ENCODE measurements at regions not wholly inside any gene's neighbourhood (a gene's known extent, or its start where the extent isn't known, plus 50 kb on each side); places are given as distances from the start of the nearest gene placed in this dataset.
"Not testable (repeated sequence)": the region's sequence is repeated elsewhere in the genome, so short reads cannot be mapped to it uniquely, and the experiment has no call there.

DNA sequence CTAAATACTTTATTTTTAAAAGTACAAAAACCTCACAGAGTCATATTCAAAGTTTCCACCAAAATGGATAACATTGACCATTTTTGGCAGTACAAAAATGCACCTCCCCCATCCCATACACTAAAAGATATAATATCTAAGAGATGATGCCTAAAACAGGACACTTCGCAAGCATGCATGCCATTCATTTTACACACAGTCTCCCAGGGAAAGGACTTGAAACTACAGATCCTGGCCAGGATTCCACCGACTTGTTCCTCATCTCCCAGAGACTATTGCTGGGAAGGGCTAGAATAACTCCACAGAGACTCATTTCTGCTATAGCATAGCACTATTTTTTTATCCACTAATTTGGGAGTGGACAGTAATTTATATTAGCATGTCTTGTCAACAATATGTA lies 81.7 kb downstream of the MTNR1B start:
- WGBS = 90% methylated on average over 2 of the region's 2 CpGs
- H3K4me1 ChIP-seq (ENCODE audit: control insufficient read depth in 2 of 2, insufficient read depth in 2 of 2, low read length in 2 of 2) = no peaks in the 10 kb centered on the region
- no peaks in the 10 kb centered on the region for H3K27me3 ChIP-seq (ENCODE audit: control insufficient read depth in 2 of 2, insufficient read depth in 1 of 2, low read length in 1 of 2)
- no peaks in the 10 kb centered on the region for H3K9me3 ChIP-seq (ENCODE audit: control insufficient read depth in 2 of 2, insufficient read depth in 1 of 2, low read length in 1 of 2)
- H3K36me3 ChIP-seq (ENCODE audit: control insufficient read depth in 2 of 2, insufficient read depth in 2 of 2, low read length in 1 of 2) = no peaks in the 10 kb centered on the region
- no peak overlapping the region for H3K4me3 ChIP-seq (ENCODE audit: low read length in 2 of 2)
- no peak overlapping the region for H3K27ac ChIP-seq (ENCODE audit: low read depth in 1 of 2, low read length in 1 of 2)
- no peak for DNase-seq (ENCODE audit: low read depth in 6 of 9, low spot score in 9 of 9)

DNA sequence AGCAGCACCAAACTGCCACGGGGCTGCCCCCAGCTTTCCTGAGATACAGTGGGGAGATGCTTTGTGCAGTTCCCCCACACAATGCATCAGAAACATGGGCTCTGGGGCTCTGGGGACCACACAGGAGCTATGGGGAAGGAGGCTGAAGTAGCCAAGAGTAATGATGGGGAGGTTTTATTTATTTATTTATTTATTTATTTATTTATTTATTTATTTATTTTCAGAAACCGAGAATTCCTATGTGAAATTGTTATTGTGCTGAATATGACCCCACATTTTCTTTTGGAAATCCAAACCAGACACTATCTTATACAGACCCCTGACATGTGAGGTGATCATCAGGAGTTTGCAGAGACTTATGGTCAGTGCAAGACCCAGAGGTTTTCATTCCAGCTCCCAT lies 84.4 kb downstream of the MTNR1B start:
- Histone ChIP-seq H3K36me3 (ENCODE audit: control insufficient read depth in 2 of 2, insufficient read depth in 2 of 2, low read length in 1 of 2) (no peaks in the 10 kb centered on the region), H3K4me3 (ENCODE audit: low read length in 2 of 2) (no peak overlapping the region), H3K4me1 (ENCODE audit: control insufficient read depth in 2 of 2, insufficient read depth in 2 of 2, low read length in 2 of 2) (no peaks in the 10 kb centered on the region), H3K27ac (ENCODE audit: low read depth in 1 of 2, low read length in 1 of 2) (no peak overlapping the region), H3K9me3 (ENCODE audit: control insufficient read depth in 2 of 2, insufficient read depth in 1 of 2, low read length in 1 of 2) (no peaks in the 10 kb centered on the region), H3K27me3 (ENCODE audit: control insufficient read depth in 2 of 2, insufficient read depth in 1 of 2, low read length in 1 of 2) (no peaks in the 10 kb centered on the region)
- DNase-seq (ENCODE audit: low read depth in 6 of 9, low spot score in 9 of 9) = no peak
- 93% methylated on average over 2 of the region's 2 CpGs for WGBS

DNA sequence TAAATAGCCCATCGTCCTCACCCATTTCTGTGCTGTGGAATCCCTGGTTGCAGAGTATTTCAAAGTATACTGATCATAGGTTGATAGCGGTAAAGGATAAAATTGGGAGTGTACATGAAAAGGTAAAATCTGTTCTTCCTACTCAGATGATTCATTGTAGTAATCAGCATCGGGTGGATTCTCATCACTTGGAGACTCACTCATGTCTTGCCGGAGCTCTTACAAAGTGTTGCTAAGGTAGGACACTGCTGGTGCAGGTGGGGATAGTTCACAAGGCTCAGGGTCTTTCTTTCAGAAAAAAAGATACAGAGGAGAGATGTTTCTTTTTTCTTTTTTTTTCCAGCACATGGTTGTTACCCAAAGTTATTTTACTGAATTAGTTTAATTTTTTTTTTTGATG lies 84.8 kb downstream of the MTNR1B start:
- Histone ChIP-seq H3K36me3 (ENCODE audit: control insufficient read depth in 2 of 2, insufficient read depth in 2 of 2, low read length in 1 of 2) (no peaks in the 10 kb centered on the region), H3K27me3 (ENCODE audit: control insufficient read depth in 2 of 2, insufficient read depth in 1 of 2, low read length in 1 of 2) (no peaks in the 10 kb centered on the region), H3K4me1 (ENCODE audit: control insufficient read depth in 2 of 2, insufficient read depth in 2 of 2, low read length in 2 of 2) (no peaks in the 10 kb centered on the region), H3K9me3 (ENCODE audit: control insufficient read depth in 2 of 2, insufficient read depth in 1 of 2, low read length in 1 of 2) (no peaks in the 10 kb centered on the region), H3K4me3 (ENCODE audit: low read length in 2 of 2) (no peak overlapping the region), H3K27ac (ENCODE audit: low read depth in 1 of 2, low read length in 1 of 2) (no peak overlapping the region)
- 96% methylated on average over 4 of the region's 4 CpGs for WGBS
- DNase-seq (ENCODE audit: low read depth in 6 of 9, low spot score in 9 of 9) = no peak

DNA sequence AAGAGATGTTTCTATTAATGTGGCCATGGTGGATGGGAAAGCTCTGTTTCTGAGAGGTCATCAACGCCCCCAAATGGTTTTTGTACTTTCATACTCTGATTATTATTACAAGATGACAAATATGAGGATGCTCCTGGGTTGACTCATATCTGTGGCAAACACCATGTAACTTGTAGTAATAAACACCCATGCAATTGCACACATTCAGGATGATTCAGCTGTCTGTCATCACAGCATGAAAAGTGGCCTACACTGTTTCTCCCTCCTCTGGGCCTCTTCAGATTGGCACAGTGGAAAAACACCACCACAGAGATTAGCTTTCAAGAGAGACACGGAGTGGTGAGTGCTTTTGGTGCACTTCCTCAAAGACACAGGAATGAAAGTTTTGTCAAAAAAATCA lies 85.4 kb downstream of the MTNR1B start:
- Histone ChIP-seq H3K27ac (ENCODE audit: low read depth in 1 of 2, low read length in 1 of 2) (no peak overlapping the region), H3K4me1 (ENCODE audit: control insufficient read depth in 2 of 2, insufficient read depth in 2 of 2, low read length in 2 of 2) (no peaks in the 10 kb centered on the region), H3K27me3 (ENCODE audit: control insufficient read depth in 2 of 2, insufficient read depth in 1 of 2, low read length in 1 of 2) (no peaks in the 10 kb centered on the region), H3K36me3 (ENCODE audit: control insufficient read depth in 2 of 2, insufficient read depth in 2 of 2, low read length in 1 of 2) (no peaks in the 10 kb centered on the region), H3K9me3 (ENCODE audit: control insufficient read depth in 2 of 2, insufficient read depth in 1 of 2, low read length in 1 of 2) (no peaks in the 10 kb centered on the region), H3K4me3 (ENCODE audit: low read length in 2 of 2) (no peak overlapping the region)
- no peak for DNase-seq (ENCODE audit: low read depth in 6 of 9, low spot score in 9 of 9)
- WGBS = 69% methylated on average over 2 of the region's 2 CpGs

DNA sequence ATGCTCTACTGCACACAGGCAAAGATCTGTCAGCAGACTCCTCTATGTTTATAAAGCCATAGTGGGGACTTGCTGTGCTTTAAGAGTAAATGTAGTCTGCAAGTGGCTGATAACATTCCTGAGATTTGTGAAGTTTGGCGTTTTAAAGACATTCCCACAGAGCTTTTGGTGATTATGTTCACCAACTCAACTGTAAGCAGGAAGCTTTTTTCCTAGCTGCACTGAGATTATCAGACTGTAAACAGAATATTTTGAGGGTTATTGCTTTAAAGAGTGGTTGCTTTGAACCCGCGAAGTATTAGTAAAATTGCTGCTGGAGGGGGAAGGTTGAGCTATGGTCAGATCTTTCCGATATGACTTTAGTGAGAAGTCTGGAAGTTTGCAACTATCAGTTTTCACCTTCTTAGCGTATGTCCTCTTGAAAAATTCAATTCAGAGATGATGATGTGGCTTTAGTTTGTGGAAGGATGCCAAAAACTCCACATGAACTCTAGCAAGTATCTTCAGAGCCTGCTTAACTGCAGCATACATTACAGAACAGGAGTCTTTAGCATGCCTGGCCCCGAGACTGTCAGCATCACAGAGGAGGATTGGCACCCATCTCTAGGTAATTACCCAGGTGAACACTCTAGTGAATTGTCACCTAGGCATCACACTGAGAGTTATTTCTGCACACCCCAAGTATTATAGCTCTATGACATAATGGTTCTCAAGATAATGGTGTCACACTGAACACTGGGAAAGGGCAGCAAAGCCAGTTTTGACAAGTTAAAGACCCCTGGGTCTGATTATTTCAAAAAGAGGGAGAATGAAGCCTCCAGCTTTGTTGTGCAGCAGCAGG lies 89.9 kb downstream of the MTNR1B start:
- Histone ChIP-seq H3K9me3 (ENCODE audit: control insufficient read depth in 2 of 2, insufficient read depth in 1 of 2, low read length in 1 of 2) (no peaks in the 10 kb centered on the region), H3K4me3 (ENCODE audit: low read length in 2 of 2) (no peak overlapping the region), H3K27me3 (ENCODE audit: control insufficient read depth in 2 of 2, insufficient read depth in 1 of 2, low read length in 1 of 2) (no peaks in the 10 kb centered on the region), H3K36me3 (ENCODE audit: control insufficient read depth in 2 of 2, insufficient read depth in 2 of 2, low read length in 1 of 2) (no peaks in the 10 kb centered on the region), H3K4me1 (ENCODE audit: control insufficient read depth in 2 of 2, insufficient read depth in 2 of 2, low read length in 2 of 2) (no peaks in the 10 kb centered on the region), H3K27ac (ENCODE audit: low read depth in 1 of 2, low read length in 1 of 2) (no peak overlapping the region)
- WGBS = 52% methylated on average over 6 of the region's 6 CpGs
- DNase-seq (ENCODE audit: low read depth in 6 of 9, low spot score in 9 of 9) = peak in 1 of 9 donors; percentile 5

DNA sequence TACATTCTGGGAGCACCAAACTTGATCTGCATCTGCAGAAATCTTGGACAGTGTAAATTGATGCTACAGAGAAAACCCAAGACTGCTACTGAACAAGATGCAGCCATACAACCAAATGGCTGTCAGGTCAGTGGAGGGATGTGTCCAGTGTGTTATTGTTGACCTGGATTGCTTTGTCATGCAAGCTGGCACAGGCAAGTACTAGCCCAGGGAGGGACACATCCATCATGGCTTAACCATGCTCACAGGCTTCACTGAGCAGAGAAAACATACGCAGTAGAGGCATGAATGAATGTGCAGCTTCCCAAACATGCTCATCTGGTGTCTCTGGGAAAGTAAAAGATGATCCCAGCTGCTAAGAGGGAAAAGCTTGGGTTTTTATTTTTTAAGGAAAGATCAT lies 93.6 kb downstream of the MTNR1B start:
- H3K36me3 ChIP-seq (ENCODE audit: control insufficient read depth in 2 of 2, insufficient read depth in 2 of 2, low read length in 1 of 2) = no peaks in the 10 kb centered on the region
- 90% methylated on average over 1 of the region's 1 CpG for WGBS
- no peak for DNase-seq (ENCODE audit: low read depth in 6 of 9, low spot score in 9 of 9)
- H3K27me3 ChIP-seq (ENCODE audit: control insufficient read depth in 2 of 2, insufficient read depth in 1 of 2, low read length in 1 of 2) = no peaks in the 10 kb centered on the region
- no peak overlapping the region for H3K4me3 ChIP-seq (ENCODE audit: low read length in 2 of 2)
- no peaks in the 10 kb centered on the region for H3K9me3 ChIP-seq (ENCODE audit: control insufficient read depth in 2 of 2, insufficient read depth in 1 of 2, low read length in 1 of 2)
- peak overlapping the region in 1 of 2 donors; percentile 18 for H3K27ac ChIP-seq (ENCODE audit: low read depth in 1 of 2, low read length in 1 of 2)
- H3K4me1 ChIP-seq (ENCODE audit: control insufficient read depth in 2 of 2, insufficient read depth in 2 of 2, low read length in 2 of 2) = no peaks in the 10 kb centered on the region

DNA sequence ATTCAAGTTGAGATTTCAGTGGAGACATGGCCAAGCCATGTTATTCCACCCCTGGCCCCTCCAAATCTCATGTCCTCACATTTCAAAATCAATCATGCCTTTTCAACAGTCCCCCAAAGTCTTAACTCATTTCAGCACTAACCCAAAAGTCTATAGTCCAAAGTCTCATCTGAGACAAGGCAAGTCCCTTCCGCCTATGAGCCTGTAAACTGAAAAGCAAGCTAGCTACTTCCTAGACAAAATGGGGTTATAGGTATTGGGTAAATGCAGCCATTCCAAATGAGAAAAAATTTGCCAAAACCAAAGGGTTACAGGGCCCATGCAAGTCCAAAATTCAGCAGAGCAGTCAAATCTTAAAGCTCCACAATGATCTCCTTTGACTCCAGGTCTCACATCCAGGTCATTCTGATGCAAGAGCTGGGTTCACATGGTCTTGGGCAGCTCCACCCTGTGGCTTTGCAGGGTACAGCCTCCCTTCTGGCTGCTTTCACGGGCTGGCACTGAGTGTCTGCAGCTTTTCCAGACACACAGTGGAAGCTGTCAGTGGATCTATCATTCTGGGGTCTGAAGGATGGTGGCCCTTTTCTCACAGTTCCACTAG lies 95.7 kb downstream of the MTNR1B start:
- not testable (repeated sequence) for H3K36me3 ChIP-seq (ENCODE audit: control insufficient read depth in 2 of 2, insufficient read depth in 2 of 2, low read length in 1 of 2); DNase-seq (ENCODE audit: low read depth in 6 of 9, low spot score in 9 of 9); H3K4me3 ChIP-seq (ENCODE audit: low read length in 2 of 2); H3K9me3 ChIP-seq (ENCODE audit: control insufficient read depth in 2 of 2, insufficient read depth in 1 of 2, low read length in 1 of 2); H3K4me1 ChIP-seq (ENCODE audit: control insufficient read depth in 2 of 2, insufficient read depth in 2 of 2, low read length in 2 of 2); H3K27ac ChIP-seq (ENCODE audit: low read depth in 1 of 2, low read length in 1 of 2); H3K27me3 ChIP-seq (ENCODE audit: control insufficient read depth in 2 of 2, insufficient read depth in 1 of 2, low read length in 1 of 2)
- 80% methylated on average over 2 of the region's 2 CpGs for WGBS

DNA sequence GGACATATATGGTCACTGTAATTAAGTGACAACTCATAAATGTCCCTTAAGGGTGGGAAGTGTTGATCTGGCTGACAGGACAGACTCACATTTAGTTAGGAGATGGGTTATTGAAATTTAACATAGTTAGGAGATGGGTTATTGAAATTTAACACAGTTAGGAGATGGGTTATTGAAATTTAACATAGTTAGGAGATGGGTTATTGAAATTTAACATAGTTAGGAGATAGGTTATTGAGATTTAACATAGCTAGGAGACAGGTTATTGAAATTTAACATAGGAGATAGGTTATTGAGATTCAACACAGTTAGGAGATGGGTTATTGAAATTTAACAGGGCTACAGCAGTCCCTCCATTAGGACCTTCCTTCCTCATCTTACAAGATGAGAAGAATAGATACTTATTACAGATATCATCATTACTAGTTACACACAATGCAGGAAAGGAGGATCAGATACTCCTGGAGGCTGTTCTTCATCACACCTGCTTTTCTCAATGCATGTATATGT lies 98.5 kb downstream of the MTNR1B start:
- H3K4me1 ChIP-seq (ENCODE audit: control insufficient read depth in 2 of 2, insufficient read depth in 2 of 2, low read length in 2 of 2) = no peaks in the 10 kb centered on the region
- no peaks in the 10 kb centered on the region for H3K9me3 ChIP-seq (ENCODE audit: control insufficient read depth in 2 of 2, insufficient read depth in 1 of 2, low read length in 1 of 2)
- no peak overlapping the region for H3K4me3 ChIP-seq (ENCODE audit: low read length in 2 of 2)
- H3K27ac ChIP-seq (ENCODE audit: low read depth in 1 of 2, low read length in 1 of 2) = no peak overlapping the region
- no peaks in the 10 kb centered on the region for H3K36me3 ChIP-seq (ENCODE audit: control insufficient read depth in 2 of 2, insufficient read depth in 2 of 2, low read length in 1 of 2)
- no peak for DNase-seq (ENCODE audit: low read depth in 6 of 9, low spot score in 9 of 9)
- H3K27me3 ChIP-seq (ENCODE audit: control insufficient read depth in 2 of 2, insufficient read depth in 1 of 2, low read length in 1 of 2) = no peaks in the 10 kb centered on the region

DNA sequence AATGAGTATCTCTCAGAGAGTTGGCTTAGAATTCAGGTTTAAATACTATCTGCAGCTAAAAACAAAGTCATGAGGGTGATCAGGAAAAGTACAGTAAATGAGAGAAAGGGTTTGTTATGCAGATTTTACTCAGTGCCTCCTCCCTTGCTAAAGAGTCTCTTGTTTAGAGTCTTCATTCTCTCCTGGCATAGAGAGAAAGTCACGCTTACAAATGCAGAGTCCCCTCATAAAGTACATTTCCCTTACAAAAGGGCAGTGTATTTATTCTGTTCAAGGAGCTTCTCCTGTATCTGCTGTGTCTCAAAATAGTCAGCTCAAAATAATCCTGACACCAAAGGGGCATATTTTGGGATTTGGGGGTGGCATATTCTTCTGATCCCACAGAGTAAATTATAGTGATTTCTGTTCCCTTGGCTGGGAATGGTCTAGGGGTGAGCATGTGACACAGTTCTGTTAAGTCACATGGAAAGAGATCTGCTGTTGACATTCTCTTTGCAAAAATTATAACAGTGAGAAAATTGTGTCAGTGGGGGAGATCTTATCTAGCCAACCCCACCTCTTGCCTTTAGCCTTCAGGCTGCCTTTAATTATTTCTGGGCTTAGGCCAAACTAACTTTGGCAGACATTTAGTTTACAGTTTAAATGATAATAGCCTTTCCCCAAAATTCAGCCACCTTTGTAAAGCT lies 102.9 kb downstream of the MTNR1B start:
- Histone ChIP-seq H3K36me3 (ENCODE audit: control insufficient read depth in 2 of 2, insufficient read depth in 2 of 2, low read length in 1 of 2) (no peaks in the 10 kb centered on the region), H3K9me3 (ENCODE audit: control insufficient read depth in 2 of 2, insufficient read depth in 1 of 2, low read length in 1 of 2) (no peaks in the 10 kb centered on the region), H3K4me1 (ENCODE audit: control insufficient read depth in 2 of 2, insufficient read depth in 2 of 2, low read length in 2 of 2) (no peaks in the 10 kb centered on the region), H3K27ac (ENCODE audit: low read depth in 1 of 2, low read length in 1 of 2) (no peak overlapping the region), H3K4me3 (ENCODE audit: low read length in 2 of 2) (no peak overlapping the region), H3K27me3 (ENCODE audit: control insufficient read depth in 2 of 2, insufficient read depth in 1 of 2, low read length in 1 of 2) (no peaks in the 10 kb centered on the region)
- no peak for DNase-seq (ENCODE audit: low read depth in 6 of 9, low spot score in 9 of 9)
- 96% methylated on average over 1 of the region's 1 CpG for WGBS

Data from thymus (tissue), 11 donors.